ENCODE measurements at regions not wholly inside any gene's neighbourhood (a gene's known extent, or its start where the extent isn't known, plus 50 kb on each side); places are given as distances from the start of the nearest gene placed in this dataset.

DNA sequence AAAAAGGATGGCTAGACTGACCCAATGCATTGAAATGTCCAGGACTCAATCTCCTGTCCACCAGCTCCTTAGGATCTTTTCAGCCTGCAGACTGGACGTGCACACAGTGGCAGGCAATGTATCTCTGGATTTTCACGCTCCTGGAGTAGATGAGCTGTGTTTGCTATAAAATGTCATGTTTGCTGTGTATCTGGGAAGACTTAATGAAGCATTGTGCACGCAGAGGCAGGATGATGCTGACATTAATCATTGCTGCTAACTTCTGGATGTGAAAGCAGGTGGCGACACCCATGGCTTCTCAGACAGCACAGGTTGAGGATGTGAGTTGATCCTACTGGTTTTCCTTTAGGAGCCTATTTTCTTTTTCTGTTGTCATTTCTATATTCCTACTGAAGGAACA lies 133.1 kb upstream of the PCSK2 start:
- TF ChIP-seq EP300 (IDR thresholded peaks at IDR 0.05) (no peak), POLR2AphosphoS5 (IDR thresholded peaks at IDR 0.05) (no peak)

All from upper lobe of left lung (tissue), 4 donors.